ENCODE measurements at regions not wholly inside any gene's neighbourhood (a gene's known extent, or its start where the extent isn't known, plus 50 kb on each side); places are given as distances from the start of the nearest gene placed in this dataset.

DNA sequence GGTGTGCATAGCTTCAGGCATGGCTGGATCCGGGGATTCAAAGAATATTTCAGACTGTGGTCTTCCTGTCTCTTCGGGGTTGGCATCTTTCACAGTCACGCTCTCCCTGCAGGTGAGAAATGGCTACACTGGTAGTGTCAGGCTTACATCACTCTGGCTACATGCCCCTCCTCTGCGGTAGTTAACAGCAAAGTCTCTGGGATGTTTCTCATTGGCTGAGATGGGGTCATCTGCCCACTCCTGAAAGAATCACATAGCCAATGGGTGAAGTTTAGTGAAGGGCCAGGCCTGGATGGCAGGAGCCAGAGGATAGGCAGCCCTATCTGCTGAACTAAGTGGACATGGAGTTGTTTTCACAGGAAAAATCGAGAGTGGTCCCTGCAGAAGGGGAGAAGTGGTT is 356.5 kb downstream of the MATN1 start:
- H3K36me3 ChIP-seq (ENCODE audit: insufficient read depth, low read length) = no peaks in the 10 kb centered on the region
- no peaks in the 10 kb centered on the region for H3K9me3 ChIP-seq (ENCODE audit: low read length)
- H2AFZ ChIP-seq (ENCODE audit: low read depth, low read length) = no peak overlapping the region
- H3K9ac ChIP-seq (ENCODE audit: low read length) = no peak overlapping the region
- H3K9me2 ChIP-seq (ENCODE audit: insufficient read depth, low read length) = no peaks in the 10 kb centered on the region
- H3K4me2 ChIP-seq (ENCODE audit: low read length) = no peak overlapping the region
- no peaks in the 10 kb centered on the region for H3K79me2 ChIP-seq (replicated peaks; ENCODE audit: insufficient read depth, low read length)
- H3K27me3 ChIP-seq (ENCODE audit: insufficient read depth, low read depth, low read length) = no peaks in the 10 kb centered on the region
- H3F3A ChIP-seq (ENCODE audit: insufficient read depth, low read length, poor library complexity, severe bottlenecking) = no peaks in the 10 kb centered on the region
- H3K27ac ChIP-seq (ENCODE audit: low read length) = no peak overlapping the region
- no peaks in the 10 kb centered on the region for H4K20me1 ChIP-seq (ENCODE audit: insufficient read depth)
- TF ChIP-seq, protein P1, sequence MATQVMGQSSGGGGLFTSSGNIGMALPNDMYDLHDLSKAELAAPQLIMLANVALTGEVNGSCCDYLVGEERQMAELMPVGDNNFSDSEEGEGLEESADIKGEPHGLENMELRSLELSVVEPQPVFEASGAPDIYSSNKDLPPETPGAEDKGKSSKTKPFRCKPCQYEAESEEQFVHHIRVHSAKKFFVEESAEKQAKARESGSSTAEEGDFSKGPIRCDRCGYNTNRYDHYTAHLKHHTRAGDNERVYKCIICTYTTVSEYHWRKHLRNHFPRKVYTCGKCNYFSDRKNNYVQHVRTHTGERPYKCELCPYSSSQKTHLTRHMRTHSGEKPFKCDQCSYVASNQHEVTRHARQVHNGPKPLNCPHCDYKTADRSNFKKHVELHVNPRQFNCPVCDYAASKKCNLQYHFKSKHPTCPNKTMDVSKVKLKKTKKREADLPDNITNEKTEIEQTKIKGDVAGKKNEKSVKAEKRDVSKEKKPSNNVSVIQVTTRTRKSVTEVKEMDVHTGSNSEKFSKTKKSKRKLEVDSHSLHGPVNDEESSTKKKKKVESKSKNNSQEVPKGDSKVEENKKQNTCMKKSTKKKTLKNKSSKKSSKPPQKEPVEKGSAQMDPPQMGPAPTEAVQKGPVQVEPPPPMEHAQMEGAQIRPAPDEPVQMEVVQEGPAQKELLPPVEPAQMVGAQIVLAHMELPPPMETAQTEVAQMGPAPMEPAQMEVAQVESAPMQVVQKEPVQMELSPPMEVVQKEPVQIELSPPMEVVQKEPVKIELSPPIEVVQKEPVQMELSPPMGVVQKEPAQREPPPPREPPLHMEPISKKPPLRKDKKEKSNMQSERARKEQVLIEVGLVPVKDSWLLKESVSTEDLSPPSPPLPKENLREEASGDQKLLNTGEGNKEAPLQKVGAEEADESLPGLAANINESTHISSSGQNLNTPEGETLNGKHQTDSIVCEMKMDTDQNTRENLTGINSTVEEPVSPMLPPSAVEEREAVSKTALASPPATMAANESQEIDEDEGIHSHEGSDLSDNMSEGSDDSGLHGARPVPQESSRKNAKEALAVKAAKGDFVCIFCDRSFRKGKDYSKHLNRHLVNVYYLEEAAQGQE (IDR thresholded peaks at IDR 0.05; ENCODE audit: borderline replicate concordance) = no peak
- TF ChIP-seq TAF1 (IDR thresholded peaks at IDR 0.05; ENCODE audit: low read depth) = no peak
- no peak for TF ChIP-seq POLR2AphosphoS5 (IDR thresholded peaks at IDR 0.05)
- TF ChIP-seq EZH2 (IDR thresholded peaks at IDR 0.05; ENCODE audit: borderline replicate concordance, insufficient read depth, low read length, poor library complexity, severe bottlenecking) = no peak
- TF ChIP-seq MXI1 (conservative IDR thresholded peaks at IDR 0.05; ENCODE audit: poor library complexity, severe bottlenecking) = no peak
- no peak overlapping the region for H3K4me3 ChIP-seq (ENCODE audit: low read length)

DNA sequence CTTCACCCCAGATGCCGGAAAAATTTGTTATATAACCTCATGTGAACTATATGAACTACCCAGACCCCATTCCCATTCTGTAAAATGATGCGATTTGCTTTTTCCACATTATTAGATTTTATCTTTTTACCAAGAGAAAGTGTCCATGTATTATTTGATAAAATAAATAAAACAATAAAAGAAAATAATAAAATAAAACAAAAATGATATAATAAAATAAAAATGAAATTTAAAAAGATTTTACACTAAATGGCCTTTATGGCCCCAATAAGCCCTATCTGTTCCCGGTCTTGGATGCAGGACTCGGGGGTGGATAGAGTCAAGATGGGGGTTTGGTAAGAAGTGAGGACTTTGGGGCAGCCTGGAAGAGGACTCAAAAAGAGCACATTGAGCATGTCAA is 357.2 kb downstream of the MATN1 start:
- Histone ChIP-seq H3K9ac (ENCODE audit: low read length) (no peak overlapping the region), H3K27me3 (ENCODE audit: insufficient read depth, low read depth, low read length) (no peaks in the 10 kb centered on the region), H2AFZ (ENCODE audit: low read depth, low read length) (no peak overlapping the region), H3K27ac (ENCODE audit: low read length) (no peak overlapping the region), H3K4me3 (ENCODE audit: low read length) (no peak overlapping the region), H3F3A (ENCODE audit: insufficient read depth, low read length, poor library complexity, severe bottlenecking) (no peaks in the 10 kb centered on the region), H3K9me3 (ENCODE audit: low read length) (no peaks in the 10 kb centered on the region), H3K36me3 (ENCODE audit: insufficient read depth, low read length) (no peaks in the 10 kb centered on the region), H3K4me2 (ENCODE audit: low read length) (no peak overlapping the region), H3K9me2 (ENCODE audit: insufficient read depth, low read length) (no peaks in the 10 kb centered on the region), H4K20me1 (ENCODE audit: insufficient read depth) (no peaks in the 10 kb centered on the region), H3K79me2 (replicated peaks; ENCODE audit: insufficient read depth, low read length) (no peaks in the 10 kb centered on the region)
- TF ChIP-seq, protein P1 (IDR thresholded peaks at IDR 0.05; ENCODE audit: borderline replicate concordance) = no peak
- TF ChIP-seq SMC3 (conservative IDR thresholded peaks at IDR 0.05; ENCODE audit: poor library complexity) (no peak), EP300 (conservative IDR thresholded peaks at IDR 0.05; ENCODE audit: poor library complexity, severe bottlenecking) (no peak)

DNA sequence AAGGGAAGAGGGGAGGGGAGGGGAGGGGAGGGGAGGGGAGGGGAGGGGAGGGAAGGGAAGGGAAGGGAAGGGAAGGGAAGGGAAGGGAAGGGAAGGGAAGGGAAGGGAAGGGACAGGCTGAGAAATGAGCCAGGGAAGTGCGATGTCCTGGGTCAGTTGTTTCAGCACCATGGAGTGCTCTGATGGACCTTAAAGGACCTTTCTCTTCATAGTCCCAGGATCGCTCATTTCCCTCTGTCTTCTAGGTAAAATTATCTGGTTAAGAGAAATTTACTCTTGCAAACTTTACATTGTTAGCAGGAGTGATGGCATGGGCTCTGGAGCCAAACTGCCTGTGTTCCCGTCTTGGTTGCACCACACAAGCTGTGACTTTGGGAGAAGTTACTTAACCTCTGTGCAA is 357.8 kb downstream of the MATN1 start:
- TF ChIP-seq POLR2AphosphoS5 (IDR thresholded peaks at IDR 0.05) = no peak
- no peak for TF ChIP-seq SMC3 (conservative IDR thresholded peaks at IDR 0.05; ENCODE audit: poor library complexity)
- no peak for TF ChIP-seq RAD21 (conservative IDR thresholded peaks at IDR 0.05)
- TF ChIP-seq MXI1 (conservative IDR thresholded peaks at IDR 0.05; ENCODE audit: poor library complexity, severe bottlenecking) = no peak

More for the DNA sequence above, 357.8 kb downstream of the MATN1 start:
- no peaks in the 10 kb centered on the region for H3K36me3 ChIP-seq (ENCODE audit: insufficient read depth, low read length)
- H3K27ac ChIP-seq (ENCODE audit: low read length) = no peak overlapping the region
- no peak overlapping the region for H3K4me3 ChIP-seq (ENCODE audit: low read length)
- no peak overlapping the region for H3K9ac ChIP-seq (ENCODE audit: low read length)
- no peaks in the 10 kb centered on the region for H3K79me2 ChIP-seq (replicated peaks; ENCODE audit: insufficient read depth, low read length)
- no peaks in the 10 kb centered on the region for H3K9me2 ChIP-seq (ENCODE audit: insufficient read depth, low read length)
- H2AFZ ChIP-seq (ENCODE audit: low read depth, low read length) = no peak overlapping the region
- no peaks in the 10 kb centered on the region for H4K20me1 ChIP-seq (ENCODE audit: insufficient read depth)
- H3K4me2 ChIP-seq (ENCODE audit: low read length) = no peak overlapping the region
- H3K9me3 ChIP-seq (ENCODE audit: low read length) = no peaks in the 10 kb centered on the region
- H3F3A ChIP-seq (ENCODE audit: insufficient read depth, low read length, poor library complexity, severe bottlenecking) = no peaks in the 10 kb centered on the region
- H3K27me3 ChIP-seq (ENCODE audit: insufficient read depth, low read depth, low read length) = no peaks in the 10 kb centered on the region

All from neural cell (in vitro differentiated cells).